ENCODE measurements at regions not wholly inside any gene's neighbourhood (a gene's known extent, or its start where the extent isn't known, plus 50 kb on each side); places are given as distances from the start of the nearest gene placed in this dataset.

DNA sequence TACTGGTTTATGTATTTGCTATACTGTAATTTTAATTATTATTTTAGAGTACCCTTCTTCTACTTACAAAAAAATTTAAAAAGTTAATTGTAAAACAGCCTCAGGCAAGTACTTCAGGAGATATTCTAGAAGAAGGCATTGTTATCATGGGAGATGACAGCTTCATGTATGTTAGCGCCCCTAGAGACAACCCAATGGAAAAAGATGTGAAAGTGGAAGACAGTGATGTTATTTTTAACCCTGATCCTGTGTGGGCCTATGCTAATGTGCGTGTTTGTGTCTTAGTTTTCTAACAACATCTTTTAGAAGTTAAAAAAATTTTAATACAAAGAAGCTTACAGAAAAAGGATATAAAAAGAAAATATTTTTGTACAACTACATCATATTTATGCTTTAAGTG is 205.0 kb downstream of the FAM76B start:
- Mint-ChIP-seq H3K36me3 (ENCODE audit: low read depth) (no peaks in the 10 kb centered on the region), H3K27me3 (no peaks in the 10 kb centered on the region), H3K4me1 (ENCODE audit: low read depth) (no peaks in the 10 kb centered on the region), H3K27ac (no peak overlapping the region), H3K4me3 (no peak overlapping the region), H3K9me3 (no peaks in the 10 kb centered on the region)
- peak in 1 of 14 experiments; percentile 20 for DNase-seq
- Histone ChIP-seq H3K27me3 (ENCODE audit: control insufficient read depth in 1 of 2, insufficient read depth in 2 of 2, low read length in 2 of 2) (no peaks in the 10 kb centered on the region), H3K27ac (ENCODE audit: low read depth in 1 of 2, low read length in 2 of 2) (no peak overlapping the region), H3K4me3 (ENCODE audit: low read length) (no peak overlapping the region), H3K4me1 (ENCODE audit: insufficient read depth, low read length) (no peaks in the 10 kb centered on the region), H3K36me3 (ENCODE audit: insufficient read depth, low read length) (no peaks in the 10 kb centered on the region), H3K9me3 (ENCODE audit: control insufficient read depth in 1 of 2, insufficient read depth in 1 of 2, low read length in 2 of 2) (no peaks in the 10 kb centered on the region)
- TF ChIP-seq, protein P1, sequence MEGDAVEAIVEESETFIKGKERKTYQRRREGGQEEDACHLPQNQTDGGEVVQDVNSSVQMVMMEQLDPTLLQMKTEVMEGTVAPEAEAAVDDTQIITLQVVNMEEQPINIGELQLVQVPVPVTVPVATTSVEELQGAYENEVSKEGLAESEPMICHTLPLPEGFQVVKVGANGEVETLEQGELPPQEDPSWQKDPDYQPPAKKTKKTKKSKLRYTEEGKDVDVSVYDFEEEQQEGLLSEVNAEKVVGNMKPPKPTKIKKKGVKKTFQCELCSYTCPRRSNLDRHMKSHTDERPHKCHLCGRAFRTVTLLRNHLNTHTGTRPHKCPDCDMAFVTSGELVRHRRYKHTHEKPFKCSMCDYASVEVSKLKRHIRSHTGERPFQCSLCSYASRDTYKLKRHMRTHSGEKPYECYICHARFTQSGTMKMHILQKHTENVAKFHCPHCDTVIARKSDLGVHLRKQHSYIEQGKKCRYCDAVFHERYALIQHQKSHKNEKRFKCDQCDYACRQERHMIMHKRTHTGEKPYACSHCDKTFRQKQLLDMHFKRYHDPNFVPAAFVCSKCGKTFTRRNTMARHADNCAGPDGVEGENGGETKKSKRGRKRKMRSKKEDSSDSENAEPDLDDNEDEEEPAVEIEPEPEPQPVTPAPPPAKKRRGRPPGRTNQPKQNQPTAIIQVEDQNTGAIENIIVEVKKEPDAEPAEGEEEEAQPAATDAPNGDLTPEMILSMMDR (IDR thresholded peaks at IDR 0.05): no peak
- ChIA-PET CTCF (interaction anchor here (1.1 kb wide), 1 partner anchor 121 kb away, joined by 3 read pairs; no protein-coding TSS in a partner anchor), POLR2A (interaction anchor here (0.7 kb wide), 1 partner anchor 21 kb away, joined by 4 read pairs; no protein-coding TSS in a partner anchor)
- no peak for ATAC-seq (ENCODE audit: poor library complexity)
- intact Hi-C loops (cut with DNase I, micrococcal nuclease): no loop called here

- DNase-seq (no peak), ATAC-seq (ENCODE audit: poor library complexity) (no peak)
- H3K36me3 ChIP-seq (ENCODE audit: insufficient read depth, low read length): no peaks in the 10 kb centered on the region
- Mint-ChIP-seq H3K27me3 (no peaks in the 10 kb centered on the region), H3K4me3 (no peak overlapping the region), H3K4me1 (ENCODE audit: low read depth) (no peaks in the 10 kb centered on the region), H3K9me3 (no peaks in the 10 kb centered on the region), H3K27ac (no peak overlapping the region), H3K36me3 (ENCODE audit: low read depth) (no peaks in the 10 kb centered on the region)
- intact Hi-C loops (cut with DNase I, micrococcal nuclease): no loop called here
- ChIA-PET CTCF (interaction anchor here (0.5 kb wide), 1 partner anchor 1377 kb away, joined by 3 read pairs; no protein-coding TSS in a partner anchor), POLR2A (interaction anchor here (0.7 kb wide), 1 partner anchor 21 kb away, joined by 4 read pairs; no protein-coding TSS in a partner anchor)
- H3K27me3 ChIP-seq (ENCODE audit: control insufficient read depth in 1 of 2, insufficient read depth in 2 of 2, low read length in 2 of 2): no peaks in the 10 kb centered on the region
- no peak overlapping the region for H3K27ac ChIP-seq (ENCODE audit: low read depth in 1 of 2, low read length in 2 of 2)
- H3K4me1 ChIP-seq (ENCODE audit: insufficient read depth, low read length): no peaks in the 10 kb centered on the region
- H3K4me3 ChIP-seq (ENCODE audit: low read length): no peak overlapping the region
- no peaks in the 10 kb centered on the region for H3K9me3 ChIP-seq (ENCODE audit: control insufficient read depth in 1 of 2, insufficient read depth in 1 of 2, low read length in 2 of 2)
- TF ChIP-seq, protein P1 (IDR thresholded peaks at IDR 0.05): no peak
Measured at GRCh38 chr11:95584180-95584579, 205.4 kb downstream of the FAM76B start.

DNA sequence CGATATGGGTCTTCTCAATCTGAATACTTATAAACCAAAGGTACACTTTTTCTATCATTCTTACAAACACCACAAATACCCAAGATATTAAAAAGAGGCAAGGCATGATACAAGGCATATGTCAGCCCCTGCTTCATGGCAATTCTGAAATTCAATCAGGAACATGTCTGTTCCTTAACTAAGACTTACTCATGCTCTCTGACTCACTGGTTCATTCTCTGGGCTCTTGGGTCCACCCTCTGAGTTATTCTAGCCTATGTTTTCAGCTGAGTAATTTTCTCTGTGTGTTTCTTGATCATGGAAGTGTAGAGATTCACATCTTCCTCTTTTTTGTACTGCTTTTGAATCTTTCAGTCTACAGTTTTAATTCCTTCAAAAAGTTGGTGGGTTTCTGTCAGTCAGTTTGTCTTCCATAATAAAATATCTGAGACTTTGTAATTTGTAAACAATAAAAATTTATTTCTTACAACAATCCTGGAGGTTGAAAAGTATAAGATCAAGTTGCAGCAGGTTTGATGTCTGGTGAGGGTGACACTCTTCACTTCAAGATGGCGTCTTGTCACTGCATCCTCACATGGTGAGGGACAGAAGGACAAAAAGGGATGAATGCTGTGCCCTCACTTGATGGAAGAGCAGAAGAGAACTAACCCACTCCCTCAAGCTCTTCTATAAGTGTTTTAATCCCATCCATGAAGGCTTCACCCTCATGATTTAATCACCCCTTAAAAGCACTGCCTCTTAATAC is 211.7 kb downstream of the FAM76B start:
- ATAC-seq (ENCODE audit: poor library complexity) (no peak), DNase-seq (peak in 1 of 14 experiments; percentile 17)
- Mint-ChIP-seq H3K9me3 (no peaks in the 10 kb centered on the region), H3K36me3 (ENCODE audit: low read depth) (no peaks in the 10 kb centered on the region), H3K27me3 (no peaks in the 10 kb centered on the region), H3K4me3 (no peak overlapping the region), H3K27ac (no peak overlapping the region), H3K4me1 (ENCODE audit: low read depth) (no peaks in the 10 kb centered on the region)
- Histone ChIP-seq H3K36me3 (ENCODE audit: insufficient read depth, low read length) (no peaks in the 10 kb centered on the region), H3K27ac (ENCODE audit: low read depth in 1 of 2, low read length in 2 of 2) (no peak overlapping the region), H3K27me3 (ENCODE audit: control insufficient read depth in 1 of 2, insufficient read depth in 2 of 2, low read length in 2 of 2) (no peaks in the 10 kb centered on the region), H3K9me3 (ENCODE audit: control insufficient read depth in 1 of 2, insufficient read depth in 1 of 2, low read length in 2 of 2) (no peaks in the 10 kb centered on the region), H3K4me1 (ENCODE audit: insufficient read depth, low read length) (no peaks in the 10 kb centered on the region), H3K4me3 (ENCODE audit: low read length) (no peak overlapping the region)
- POLR2A ChIA-PET: no interaction called here
- TF ChIP-seq, protein P1 (IDR thresholded peaks at IDR 0.05): no peak
- CTCF ChIA-PET: no interaction called here
- intact Hi-C loops (cut with DNase I, micrococcal nuclease): no loop called here
